Astrocyte of the cerebellum (primary cell): ENCODE measurements at regions not wholly inside any gene's neighbourhood (a gene's known extent, or its start where the extent isn't known, plus 50 kb on each side); places are given as distances from the start of the nearest gene placed in this dataset.

Experiments
- DNase-seq: peaks from one replicate; pipeline ENCODE4 v3.0.0-alpha.2; 2011; ENCODE audit warnings: low read depth
- H3K4me3 ChIP-seq: 2 replicates; pipeline ENCODE4 v1.5.1; 2011; ENCODE audit warnings: mild to moderate bottlenecking, low read depth, low read length, moderate library complexity
- CTCF ChIP-seq: IDR thresholded peaks from 2 replicates; pipeline ENCODE4 v1.5.1; 2012; ENCODE audit warnings: low read length, low read depth, moderate library complexity, mild to moderate bottlenecking; ENCODE audit errors: missing control alignments
- in situ Hi-C: cut with HindIII; loops from 2 replicates; pipeline ENCODE4 v1.10.0; 2017; ENCODE audit warnings: low sequenced_read_pairs

GRCh38 chr6:168827586-168827871 lies 386.5 kb downstream of the SMOC2 start:
- no peak overlapping the region for H3K4me3 ChIP-seq
- DNase-seq, result no peak
- in situ Hi-C loops, result no loop called here
- no peak for TF ChIP-seq CTCF

- DNase-seq, result no peak
- H3K4me3 ChIP-seq, result no peak overlapping the region
- no peak for TF ChIP-seq CTCF
- in situ Hi-C loops, result no loop called here
These were observed 386.0 kb downstream of the SMOC2 start for GRCh38 chr6:168826726-168827585.

GRCh38 chr6:168826078-168826390 lies 385.1 kb downstream of the SMOC2 start:
- TF ChIP-seq CTCF, result no peak
- DNase-seq, result no peak
- in situ Hi-C loops, result no loop called here
- no peak overlapping the region for H3K4me3 ChIP-seq

- TF ChIP-seq CTCF, result no peak
- DNase-seq, result no peak
- in situ Hi-C loops, result no loop called here
- no peak overlapping the region for H3K4me3 ChIP-seq
These were observed 384.5 kb downstream of the SMOC2 start for GRCh38 chr6:168825226-168826077.

GRCh38 chr6:168823397-168824212 lies 382.6 kb downstream of the SMOC2 start:
- no peak overlapping the region for H3K4me3 ChIP-seq
- TF ChIP-seq CTCF, result no peak
- in situ Hi-C loops, result no loop called here
- no peak for DNase-seq

- DNase-seq, result no peak
- no peak overlapping the region for H3K4me3 ChIP-seq
- no peak for TF ChIP-seq CTCF
- in situ Hi-C loops, result no loop called here
These were observed 381.4 kb downstream of the SMOC2 start for GRCh38 chr6:168822376-168822775.
